Large intestine (tissue), 3 donors: ENCODE measurements at regions not wholly inside any gene's neighbourhood (a gene's known extent, or its start where the extent isn't known, plus 50 kb on each side); places are given as distances from the start of the nearest gene placed in this dataset.
"Not testable (repeated sequence)": the region's sequence is repeated elsewhere in the genome, so short reads cannot be mapped to it uniquely, and the experiment has no call there.

Experiments
- DNase-seq, 2 donors: peaks; one replicate each; pipeline versions ENCODE4 v3.0.0 to v3.0.0-alpha.2; 2013
- H3K27ac ChIP-seq: one replicate; pipeline ENCODE4 v1.5.1; 2013; ENCODE audit warnings: low read length
- H3K27me3 ChIP-seq: 2 replicates; pipeline ENCODE4 v1.6.1; 2013; ENCODE audit warnings: low read length; ENCODE audit not compliant: control insufficient read depth, insufficient read depth
- H3K36me3 ChIP-seq: 2 replicates; pipeline ENCODE4 v1.6.1; 2013; ENCODE audit warnings: low read length; ENCODE audit not compliant: control insufficient read depth, insufficient read depth
- H3K4me1 ChIP-seq: one replicate; pipeline ENCODE4 v1.6.1; 2013; ENCODE audit warnings: low read length; ENCODE audit not compliant: control insufficient read depth, insufficient read depth
- H3K4me3 ChIP-seq: one replicate; pipeline ENCODE4 v1.5.1; 2013; ENCODE audit warnings: low read length
- H3K9me3 ChIP-seq: one replicate; pipeline ENCODE4 v1.6.1; 2013; ENCODE audit warnings: mild to moderate bottlenecking, low read depth, low read length, moderate library complexity; ENCODE audit not compliant: control insufficient read depth
- WGBS: methylation state at CpG from one replicate; pipeline ENCODE4 v1.1.5; 2013; ENCODE audit warnings: low lambda C conversion rate; ENCODE audit not compliant: insufficient coverage; 5-methylcytosine and 5-hydroxymethylcytosine counted together

- H3K4me3 ChIP-seq = no peak overlapping the region
- no peaks in the 10 kb centered on the region for H3K27me3 ChIP-seq
- no peak for DNase-seq
- H3K27ac ChIP-seq = no peak overlapping the region
- no peaks in the 10 kb centered on the region for H3K4me1 ChIP-seq
- no peaks in the 10 kb centered on the region for H3K9me3 ChIP-seq
- no CpG with 5 or more reads among the region's 20 CpGs for WGBS
- H3K36me3 ChIP-seq = no peaks in the 10 kb centered on the region
Observed at GRCh38 chr22:49688516-49689254, 139.0 kb downstream of the BRD1 start.

GRCh38 chr22:49687786-49688515 is 139.7 kb downstream of the BRD1 start:
- Histone ChIP-seq H3K4me3 (no peak overlapping the region), H3K36me3 (no peaks in the 10 kb centered on the region), H3K27me3 (no peaks in the 10 kb centered on the region), H3K27ac (no peak overlapping the region), H3K4me1 (no peaks in the 10 kb centered on the region), H3K9me3 (no peaks in the 10 kb centered on the region)
- no peak for DNase-seq
- no CpG with 5 or more reads among the region's 24 CpGs for WGBS

GRCh38 chr22:49687333-49687732 is 140.3 kb downstream of the BRD1 start:
- no CpG with 5 or more reads among the region's 3 CpGs for WGBS
- H3K36me3 ChIP-seq = no peaks in the 10 kb centered on the region
- DNase-seq = no peak
- H3K27ac ChIP-seq = no peak overlapping the region
- H3K27me3 ChIP-seq = no peaks in the 10 kb centered on the region
- no peak overlapping the region for H3K4me3 ChIP-seq
- no peaks in the 10 kb centered on the region for H3K4me1 ChIP-seq
- H3K9me3 ChIP-seq = no peaks in the 10 kb centered on the region

GRCh38 chr22:49686495-49687219 is 141.0 kb downstream of the BRD1 start:
- no CpG with 5 or more reads among the region's 22 CpGs for WGBS
- H3K4me3 ChIP-seq = no peak overlapping the region
- H3K27me3 ChIP-seq = no peaks in the 10 kb centered on the region

GRCh38 chr22:49685686-49686085 is 142.0 kb downstream of the BRD1 start:
- no peak overlapping the region for H3K4me3 ChIP-seq
- H3K36me3 ChIP-seq = no peaks in the 10 kb centered on the region
- H3K27ac ChIP-seq = no peak overlapping the region
- no peaks in the 10 kb centered on the region for H3K27me3 ChIP-seq
- no peaks in the 10 kb centered on the region for H3K4me1 ChIP-seq
- no peaks in the 10 kb centered on the region for H3K9me3 ChIP-seq
- DNase-seq = no peak
- no CpG with 5 or more reads among the region's 18 CpGs for WGBS

More at GRCh38 chr22:49686495-49687219, 141.0 kb downstream of the BRD1 start:
- H3K27ac ChIP-seq = no peak overlapping the region
- no peaks in the 10 kb centered on the region for H3K4me1 ChIP-seq
- no peak for DNase-seq
- no peaks in the 10 kb centered on the region for H3K36me3 ChIP-seq
- no peaks in the 10 kb centered on the region for H3K9me3 ChIP-seq

GRCh38 chr22:49685116-49685515 is 142.6 kb downstream of the BRD1 start:
- no CpG with 5 or more reads among the region's 9 CpGs for WGBS
- Histone ChIP-seq H3K4me1 (no peaks in the 10 kb centered on the region), H3K9me3 (no peaks in the 10 kb centered on the region), H3K36me3 (no peaks in the 10 kb centered on the region), H3K4me3 (no peak overlapping the region), H3K27me3 (no peaks in the 10 kb centered on the region), H3K27ac (no peak overlapping the region)
- no peak for DNase-seq

- Histone ChIP-seq H3K27me3 (peaks cover 9% of the 10 kb centered on the region), H3K4me1 (no peaks in the 10 kb centered on the region), H3K27ac (no peak overlapping the region), H3K36me3 (no peaks in the 10 kb centered on the region), H3K4me3 (no peak overlapping the region), H3K9me3 (no peaks in the 10 kb centered on the region)
- no peak for DNase-seq
- no CpG with 5 or more reads among the region's 3 CpGs for WGBS
Observed at GRCh38 chr22:49683032-49683431, 144.6 kb downstream of the BRD1 start.

- H3K9me3 ChIP-seq, H3K4me3 ChIP-seq: not testable (repeated sequence)
- WGBS = 100% methylated on average over 2 of the region's 6 CpGs
Observed at GRCh38 chr22:49680819-49681218, 146.9 kb downstream of the BRD1 start.

GRCh38 chr22:49678842-49679170 is 148.9 kb downstream of the BRD1 start:
- WGBS = 50% methylated on average over 1 of the region's 10 CpGs
- no peaks in the 10 kb centered on the region for H3K36me3 ChIP-seq
- no peak overlapping the region for H3K27ac ChIP-seq
- no peak overlapping the region for H3K4me3 ChIP-seq
- H3K9me3 ChIP-seq = no peaks in the 10 kb centered on the region
- H3K4me1 ChIP-seq = no peaks in the 10 kb centered on the region
- no peak for DNase-seq
- peaks cover 18% of the 10 kb centered on the region for H3K27me3 ChIP-seq

More at GRCh38 chr22:49680819-49681218, 146.9 kb downstream of the BRD1 start:
- H3K4me1 ChIP-seq, DNase-seq, H3K27ac ChIP-seq, H3K36me3 ChIP-seq: not testable (repeated sequence)
- peaks cover 15% of the 10 kb centered on the region for H3K27me3 ChIP-seq

GRCh38 chr22:49678137-49678841 is 149.4 kb downstream of the BRD1 start:
- Histone ChIP-seq H3K4me1 (no peaks in the 10 kb centered on the region), H3K27me3 (peaks cover 19% of the 10 kb centered on the region), H3K36me3 (no peaks in the 10 kb centered on the region), H3K9me3 (no peaks in the 10 kb centered on the region), H3K27ac (no peak overlapping the region), H3K4me3 (no peak overlapping the region)
- no CpG with 5 or more reads among the region's 22 CpGs for WGBS
- DNase-seq = no peak
